AG09319 (cell line): ENCODE measurements at regions not wholly inside any gene's neighbourhood (a gene's known extent, or its start where the extent isn't known, plus 50 kb on each side); places are given as distances from the start of the nearest gene placed in this dataset.

ENCODE experiments used
- DNase-seq: peaks from one replicate; pipeline ENCODE4 v3.0.0-alpha.2; 2010; ENCODE audit warnings: low read depth; ENCODE audit errors: extremely low read depth
- CTCF ChIP-seq: IDR thresholded peaks from 2 replicates; pipeline ENCODE4 v1.5.1; 2011; ENCODE audit warnings: low read depth, mild to moderate bottlenecking, inconsistent platforms, low read length, moderate library complexity

- TF ChIP-seq CTCF, result no peak
- no peak for DNase-seq
Observed at GRCh38 chr12:90831712-90832111, 123.3 kb downstream of the CCER1 start.

GRCh38 chr12:90829044-90829443, 125.9 kb downstream of the CCER1 start:
- no peak for DNase-seq
- TF ChIP-seq CTCF, result no peak

- no peak for TF ChIP-seq CTCF
- DNase-seq, result no peak
Observed at GRCh38 chr12:90828621-90829020, 126.4 kb downstream of the CCER1 start.

GRCh38 chr12:90827567-90827966, 127.4 kb downstream of the CCER1 start:
- no peak for DNase-seq
- TF ChIP-seq CTCF, result no peak

- no peak for TF ChIP-seq CTCF
- no peak for DNase-seq
Observed at GRCh38 chr12:90826036-90826435, 128.9 kb downstream of the CCER1 start.

- TF ChIP-seq CTCF, result no peak
- no peak for DNase-seq
Observed at GRCh38 chr12:90823859-90824258, 131.1 kb downstream of the CCER1 start.

GRCh38 chr12:90819709-90820108, 135.3 kb downstream of the CCER1 start:
- no peak for TF ChIP-seq CTCF

More at GRCh38 chr12:90819709-90820108, 135.3 kb downstream of the CCER1 start:
- DNase-seq, result no peak
